Adrenal gland (tissue), 9 donors: ENCODE measurements at regions not wholly inside any gene's neighbourhood (a gene's known extent, or its start where the extent isn't known, plus 50 kb on each side); places are given as distances from the start of the nearest gene placed in this dataset.

Experiments
- DNase-seq, 7 donors: peaks; one replicate each; pipeline ENCODE4 v3.0.0-alpha.2; 2019 to 2020
- H3K27ac ChIP-seq, 5 donors: fragments of 200-600 bp; sonication (generic) in 4 of 5; 1 replicate in 3 of 5; 2 replicates in 2 of 5; pipeline versions ENCODE4 v1.5.1 to v1.8.0; 2016 to 2020; ENCODE audit warnings: mild to moderate bottlenecking in 1 of 5
- H3K27me3 ChIP-seq: fragments of 200-600 bp; 2 replicates; pipeline ENCODE4 v1.8.0; 2021
- H3K36me3 ChIP-seq, 2 donors: fragments of 200-600 bp; replicated peaks in 1 of 2; 1 replicate in 1 of 2; 2 replicates in 1 of 2; pipeline versions ENCODE4 v1.5.1 to v1.8.0; 2018 to 2022
- H3K4me1 ChIP-seq, 2 donors: fragments of 200-600 bp; replicated peaks in 1 of 2; 1 replicate in 1 of 2; 2 replicates in 1 of 2; pipeline versions ENCODE4 v1.5.1 to v1.8.0; 2018 to 2021
- H3K4me3 ChIP-seq, 4 donors: fragments of 200-600 bp; sonication (generic) in 3 of 4; one replicate each; pipeline ENCODE4 v1.5.1; 2016 to 2018
- H3K9me3 ChIP-seq, 3 donors: fragments of 200-600 bp; sonication (generic) in 1 of 3; replicated peaks in 1 of 3; 1 replicate in 2 of 3; 2 replicates in 1 of 3; pipeline versions ENCODE4 v1.5.1 to v1.8.0; 2016 to 2021
- CTCF ChIP-seq, 6 experiments: fragments of 450-650 bp in 4 of 6; fragments of 200-600 bp in 2 of 6; sonication (generic) in 1 of 6; IDR thresholded peaks; 1 replicate in 5 of 6; 2 replicates in 1 of 6; pipeline versions ENCODE4 v1.5.1 to v1.8.0; 2016 to 2021; ENCODE audit warnings: antibody characterized with exemption in 6 of 6, mild to moderate bottlenecking in 2 of 6, moderate library complexity in 1 of 6
- POLR2A ChIP-seq, 2 donors: fragments of 450-650 bp; IDR thresholded peaks; one replicate each; pipeline ENCODE4 v1.6.1; 2017; ENCODE audit warnings: antibody characterized with exemption in 2 of 2, mild to moderate bottlenecking in 2 of 2, moderate library complexity in 1 of 2
- WGBS, 4 donors: extraction: QIAGEN DNeasy Blood & Tissue Kit in 2 of 4; methylation state at CpG; one replicate each; pipeline versions ENCODE4 v1.1.5 to v1.1.7; 2013 to 2017; 5-methylcytosine and 5-hydroxymethylcytosine counted together
- intact Hi-C, 2 donors: fragments of 100-400 bp; cut with DNase I; formaldehyde crosslinking; loops; one replicate each; pipeline versions ENCODE4 v1.14.1 to v1.15.0; 2022 to 2023
- donor health status: healthy with polysubstance abuse.
- donor health status: Bipolar disorder and iron deficiency.
- donor health status: DM: yes; HTN: yes; CAD: no.
- donor health status: DM: no; HTN: no; CAD: no.
- donor health status: DM: no; HTN: no; CAD: no.

GRCh38 chr5:169357291-169357690 is 56.4 kb upstream of the SLIT3 start:
- WGBS, 4 donors: 78 to 91% (median 84%) methylated on average over 1 of the region's 1 CpG
- TF ChIP-seq CTCF (IDR thresholded peaks at IDR 0.05) (no peak), POLR2A (IDR thresholded peaks at IDR 0.05) (no peak)

GRCh38 chr5:169356811-169357210 is 55.9 kb upstream of the SLIT3 start:
- TF ChIP-seq POLR2A (IDR thresholded peaks at IDR 0.05): no peak

More at GRCh38 chr5:169357291-169357690, 56.4 kb upstream of the SLIT3 start:
- H3K4me1 ChIP-seq: no peaks in the 10 kb centered on the region
- H3K27ac ChIP-seq: no peak overlapping the region
- no peak overlapping the region for H3K4me3 ChIP-seq
- no peaks in the 10 kb centered on the region for H3K36me3 ChIP-seq
- DNase-seq: no peak
- H3K9me3 ChIP-seq: no peaks in the 10 kb centered on the region
- no peaks in the 10 kb centered on the region for H3K27me3 ChIP-seq
- intact Hi-C loops: no loop called here

GRCh38 chr5:169356181-169356580 is 55.2 kb upstream of the SLIT3 start:
- 73 to 89% (median 84%) methylated on average over 1 of the region's 1 CpG for WGBS, 4 donors
- intact Hi-C loops: no loop called here
- H3K4me1 ChIP-seq: no peaks in the 10 kb centered on the region
- no peaks in the 10 kb centered on the region for H3K9me3 ChIP-seq
- no peaks in the 10 kb centered on the region for H3K27me3 ChIP-seq
- TF ChIP-seq POLR2A (IDR thresholded peaks at IDR 0.05) (no peak), CTCF (IDR thresholded peaks at IDR 0.05) (no peak)
- no peak overlapping the region for H3K27ac ChIP-seq
- no peak for DNase-seq
- H3K36me3 ChIP-seq: no peaks in the 10 kb centered on the region
- H3K4me3 ChIP-seq: no peak overlapping the region

More at GRCh38 chr5:169356811-169357210, 55.9 kb upstream of the SLIT3 start:
- Histone ChIP-seq H3K27me3 (no peaks in the 10 kb centered on the region), H3K27ac (no peak overlapping the region), H3K36me3 (no peaks in the 10 kb centered on the region), H3K9me3 (no peaks in the 10 kb centered on the region), H3K4me3 (no peak overlapping the region), H3K4me1 (no peaks in the 10 kb centered on the region)
- DNase-seq: no peak
- intact Hi-C loops: no loop called here

GRCh38 chr5:169354921-169355320 is 54.0 kb upstream of the SLIT3 start:
- Histone ChIP-seq H3K27ac (no peak overlapping the region), H3K4me1 (no peaks in the 10 kb centered on the region), H3K27me3 (no peaks in the 10 kb centered on the region), H3K4me3 (no peak overlapping the region), H3K9me3 (no peaks in the 10 kb centered on the region), H3K36me3 (no peaks in the 10 kb centered on the region)
- no peak for TF ChIP-seq POLR2A (IDR thresholded peaks at IDR 0.05)
- TF ChIP-seq CTCF (IDR thresholded peaks at IDR 0.05): no peak
- WGBS, 4 donors: 55 to 68% (median 63%) methylated on average over 2 of the region's 2 CpGs
- intact Hi-C loops: no loop called here
- no peak for DNase-seq

- DNase-seq: no peak
- Histone ChIP-seq H3K4me3 (no peak overlapping the region), H3K27ac (no peak overlapping the region), H3K36me3 (no peaks in the 10 kb centered on the region), H3K4me1 (no peaks in the 10 kb centered on the region), H3K27me3 (no peaks in the 10 kb centered on the region), H3K9me3 (no peaks in the 10 kb centered on the region)
- intact Hi-C loops: no loop called here
- no peak for TF ChIP-seq CTCF (IDR thresholded peaks at IDR 0.05)
- TF ChIP-seq POLR2A (IDR thresholded peaks at IDR 0.05): no peak
- 69 to 92% (median 83%) methylated on average over 1 of the region's 1 CpG for WGBS, 4 donors
Observed at GRCh38 chr5:169354263-169354662, 53.3 kb upstream of the SLIT3 start.
